ENCODE measurements at regions not wholly inside any gene's neighbourhood (a gene's known extent, or its start where the extent isn't known, plus 50 kb on each side); places are given as distances from the start of the nearest gene placed in this dataset.

DNA sequence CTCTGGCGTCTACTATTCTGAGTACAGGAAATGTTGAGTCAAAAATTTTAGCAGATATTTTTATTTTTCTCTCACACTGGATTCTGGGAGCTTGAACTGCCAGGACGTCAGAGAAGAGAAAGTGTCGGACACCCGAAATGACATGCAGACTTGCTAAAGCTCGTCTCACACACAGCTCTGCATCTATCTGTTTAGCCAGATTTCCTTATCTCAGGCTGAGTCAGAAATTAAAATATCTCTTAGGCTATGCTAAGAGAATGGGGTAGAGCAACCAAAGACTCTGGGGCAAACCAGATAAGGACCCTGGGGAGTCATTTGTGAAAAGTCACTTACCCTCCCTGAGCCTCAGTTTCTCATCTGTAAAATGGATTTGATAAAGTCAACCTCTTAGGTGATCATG lies 1124.1 kb downstream of the VRK1 start:
- TF ChIP-seq, protein P1, sequence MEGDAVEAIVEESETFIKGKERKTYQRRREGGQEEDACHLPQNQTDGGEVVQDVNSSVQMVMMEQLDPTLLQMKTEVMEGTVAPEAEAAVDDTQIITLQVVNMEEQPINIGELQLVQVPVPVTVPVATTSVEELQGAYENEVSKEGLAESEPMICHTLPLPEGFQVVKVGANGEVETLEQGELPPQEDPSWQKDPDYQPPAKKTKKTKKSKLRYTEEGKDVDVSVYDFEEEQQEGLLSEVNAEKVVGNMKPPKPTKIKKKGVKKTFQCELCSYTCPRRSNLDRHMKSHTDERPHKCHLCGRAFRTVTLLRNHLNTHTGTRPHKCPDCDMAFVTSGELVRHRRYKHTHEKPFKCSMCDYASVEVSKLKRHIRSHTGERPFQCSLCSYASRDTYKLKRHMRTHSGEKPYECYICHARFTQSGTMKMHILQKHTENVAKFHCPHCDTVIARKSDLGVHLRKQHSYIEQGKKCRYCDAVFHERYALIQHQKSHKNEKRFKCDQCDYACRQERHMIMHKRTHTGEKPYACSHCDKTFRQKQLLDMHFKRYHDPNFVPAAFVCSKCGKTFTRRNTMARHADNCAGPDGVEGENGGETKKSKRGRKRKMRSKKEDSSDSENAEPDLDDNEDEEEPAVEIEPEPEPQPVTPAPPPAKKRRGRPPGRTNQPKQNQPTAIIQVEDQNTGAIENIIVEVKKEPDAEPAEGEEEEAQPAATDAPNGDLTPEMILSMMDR (IDR thresholded peaks at IDR 0.05; ENCODE audit: insufficient read depth, low read depth, low read length), result no peak
- TF ChIP-seq EZH2 (IDR thresholded peaks at IDR 0.05; ENCODE audit: insufficient read depth, low read length), result no peak

Data from astrocyte (in vitro differentiated cells and primary cell).